ENCODE measurements at regions not wholly inside any gene's neighbourhood (a gene's known extent, or its start where the extent isn't known, plus 50 kb on each side); places are given as distances from the start of the nearest gene placed in this dataset.
"Not testable (repeated sequence)": the region's sequence is repeated elsewhere in the genome, so short reads cannot be mapped to it uniquely, and the experiment has no call there.

DNA sequence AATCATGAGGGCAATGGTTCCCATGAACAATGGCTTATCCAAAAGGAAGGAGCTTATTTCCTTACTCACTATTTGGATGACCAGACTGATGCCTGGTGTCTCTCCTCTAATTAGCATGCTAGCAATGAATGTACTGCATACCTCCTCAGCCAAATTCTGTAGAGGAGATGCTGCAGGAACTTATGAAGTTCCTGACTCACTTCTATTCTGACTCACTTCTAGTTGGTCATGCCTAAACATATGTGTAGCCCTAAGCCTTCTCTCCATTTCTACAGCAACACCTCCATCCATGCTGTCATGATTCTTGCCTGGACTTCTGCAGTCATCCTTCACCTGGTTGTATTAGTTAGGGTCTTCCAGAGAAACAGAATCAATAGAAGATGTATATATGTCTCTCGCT lies 59.9 kb upstream of the MRPS9 start:
- no peak for DNase-seq

- DNase-seq, result not testable (repeated sequence)
These were observed 58.1 kb upstream of the MRPS9 start for GRCh38 chr2:104979786-104980185.

DNA sequence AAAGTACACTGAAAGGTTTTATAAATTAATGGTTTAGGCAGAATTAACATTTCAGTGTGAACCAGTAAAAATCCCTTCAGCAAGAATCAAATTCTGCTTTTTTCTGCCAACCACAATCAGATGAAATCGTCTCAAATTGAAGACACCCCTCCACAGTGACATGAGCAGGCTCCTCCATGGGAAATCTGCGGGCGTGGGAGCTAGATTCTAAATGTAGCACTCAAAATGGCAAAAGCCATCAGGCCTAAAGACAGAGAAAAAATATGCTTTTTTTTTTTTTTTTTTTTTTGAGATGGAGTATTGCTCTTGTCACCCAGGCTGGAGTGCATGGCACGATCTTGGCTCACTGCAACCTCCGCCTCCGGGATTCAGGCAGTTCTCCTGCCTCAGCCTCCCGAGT lies 55.8 kb upstream of the MRPS9 start:
- DNase-seq, result no peak

Data from MV-4-11 (cell line).